ENCODE measurements at regions not wholly inside any gene's neighbourhood (a gene's known extent, or its start where the extent isn't known, plus 50 kb on each side); places are given as distances from the start of the nearest gene placed in this dataset.

DNA sequence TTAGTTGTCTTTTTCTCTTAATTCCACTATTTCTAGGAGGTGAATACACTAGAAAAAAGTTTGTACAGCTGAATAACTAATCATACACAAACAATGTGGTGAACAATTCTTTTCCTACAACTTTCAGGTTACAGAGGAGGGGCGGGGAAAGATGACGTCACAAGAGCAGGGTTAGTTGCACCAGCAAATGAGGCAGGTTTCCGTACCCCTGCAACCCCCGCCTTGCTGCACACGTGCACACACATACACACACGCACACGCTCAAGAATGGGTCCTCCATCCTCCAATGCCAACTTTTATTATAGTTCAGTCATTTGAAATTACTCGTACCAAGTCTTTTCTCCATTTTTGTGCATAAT lies 122.8 kb downstream of the ARL4C start:
- Histone ChIP-seq H3K4me3 (replicated peaks in 1 of 2; ENCODE audit: low read depth in 1 of 2, low read length in 2 of 2) (no peak overlapping the region), H3K9me2 (ENCODE audit: insufficient read depth) (no peaks in the 10 kb centered on the region), H3K4me1 (ENCODE audit: control insufficient read depth in 1 of 2, insufficient read depth in 2 of 2, low read length in 2 of 2) (peaks cover 8 to 39% of the 10 kb centered on the region in 2 experiments; a peak in 3 of 4 replicates), H3K9ac (ENCODE audit: low read length) (no peak overlapping the region), H3K79me2 (ENCODE audit: insufficient read depth, low read length) (no peaks in the 10 kb centered on the region), H3K36me3 (ENCODE audit: control insufficient read depth in 1 of 2, insufficient read depth in 2 of 2, low read length in 2 of 2) (no peaks in the 10 kb centered on the region), H3K27me3 (ENCODE audit: insufficient read depth, low read length) (no peaks in the 10 kb centered on the region; the same call in 1 of the 2 replicates), H2AFZ (ENCODE audit: low read depth, low read length, poor library complexity, severe bottlenecking) (no peak overlapping the region), H3K27ac (ENCODE audit: low read depth, low read length) (no peak overlapping the region), H3K4me2 (ENCODE audit: low read length) (no peak overlapping the region), H4K20me1 (ENCODE audit: insufficient read depth) (no peaks in the 10 kb centered on the region), H3K9me3 (ENCODE audit: control insufficient read depth in 1 of 2, insufficient read depth in 1 of 2, low read depth in 1 of 2, low read length in 2 of 2) (no peaks in the 10 kb centered on the region)
- BruUV-seq (replicated peaks): no TSS peak
- ChIA-PET CTCF (no interaction called here), RAD21 (ENCODE audit: low non-redundant PET in 1 of 2, low total read pairs in 2 of 2, uncharacterized antibody in 2 of 2, unreplicated experiment in 2 of 2) (no interaction called here), POLR2A (no interaction called here)
- intact Hi-C loops (cut with micrococcal nuclease): no loop called here
- TF ChIP-seq, protein P1, sequence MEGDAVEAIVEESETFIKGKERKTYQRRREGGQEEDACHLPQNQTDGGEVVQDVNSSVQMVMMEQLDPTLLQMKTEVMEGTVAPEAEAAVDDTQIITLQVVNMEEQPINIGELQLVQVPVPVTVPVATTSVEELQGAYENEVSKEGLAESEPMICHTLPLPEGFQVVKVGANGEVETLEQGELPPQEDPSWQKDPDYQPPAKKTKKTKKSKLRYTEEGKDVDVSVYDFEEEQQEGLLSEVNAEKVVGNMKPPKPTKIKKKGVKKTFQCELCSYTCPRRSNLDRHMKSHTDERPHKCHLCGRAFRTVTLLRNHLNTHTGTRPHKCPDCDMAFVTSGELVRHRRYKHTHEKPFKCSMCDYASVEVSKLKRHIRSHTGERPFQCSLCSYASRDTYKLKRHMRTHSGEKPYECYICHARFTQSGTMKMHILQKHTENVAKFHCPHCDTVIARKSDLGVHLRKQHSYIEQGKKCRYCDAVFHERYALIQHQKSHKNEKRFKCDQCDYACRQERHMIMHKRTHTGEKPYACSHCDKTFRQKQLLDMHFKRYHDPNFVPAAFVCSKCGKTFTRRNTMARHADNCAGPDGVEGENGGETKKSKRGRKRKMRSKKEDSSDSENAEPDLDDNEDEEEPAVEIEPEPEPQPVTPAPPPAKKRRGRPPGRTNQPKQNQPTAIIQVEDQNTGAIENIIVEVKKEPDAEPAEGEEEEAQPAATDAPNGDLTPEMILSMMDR (IDR thresholded peaks at IDR 0.05 in 2 of 3, conservative IDR thresholded peaks at IDR 0.05 in 1 of 3; ENCODE audit: borderline replicate concordance in 1 of 3, insufficient read depth in 1 of 3, low read depth in 2 of 3, low read length in 2 of 3): no peak
- no peak for TF ChIP-seq ZNF274 (IDR thresholded peaks at IDR 0.05; ENCODE audit: low read depth, low read length)
- TF ChIP-seq TCF7L2 (IDR thresholded peaks at IDR 0.05; ENCODE audit: borderline replicate concordance, extremely low read depth, insufficient read depth, insufficient read length): no peak
- TF ChIP-seq EZH2phosphoT487 (IDR thresholded peaks at IDR 0.05; ENCODE audit: borderline replicate concordance): no peak
- TF ChIP-seq ELF1 (IDR thresholded peaks at IDR 0.05; ENCODE audit: borderline replicate concordance, low read depth): no peak
- TF ChIP-seq SRF (IDR thresholded peaks at IDR 0.05; ENCODE audit: low read depth): no peak
- TF ChIP-seq, protein P2, sequence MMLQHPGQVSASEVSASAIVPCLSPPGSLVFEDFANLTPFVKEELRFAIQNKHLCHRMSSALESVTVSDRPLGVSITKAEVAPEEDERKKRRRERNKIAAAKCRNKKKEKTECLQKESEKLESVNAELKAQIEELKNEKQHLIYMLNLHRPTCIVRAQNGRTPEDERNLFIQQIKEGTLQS (IDR thresholded peaks at IDR 0.05): no peak
- TF ChIP-seq POLR2A (IDR thresholded peaks at IDR 0.05; ENCODE audit: borderline replicate concordance, extremely low read depth, insufficient read depth, insufficient read length): no peak
- TF ChIP-seq CEBPB (IDR thresholded peaks at IDR 0.05; ENCODE audit: low read depth): no peak
- no peak for TF ChIP-seq JUND (IDR thresholded peaks at IDR 0.05)
- no peak for TF ChIP-seq FOSL1 (IDR thresholded peaks at IDR 0.05; ENCODE audit: low read depth)
- no peak for TF ChIP-seq SP1 (IDR thresholded peaks at IDR 0.05; ENCODE audit: low read depth)
- TF ChIP-seq EGR1 (IDR thresholded peaks at IDR 0.05; ENCODE audit: low read depth): no peak
- TF ChIP-seq ZFX (IDR thresholded peaks at IDR 0.05): no peak
- TF ChIP-seq POLR2AphosphoS5 (IDR thresholded peaks at IDR 0.05; ENCODE audit: low read depth, low read length): no peak
- TF ChIP-seq SIN3A (IDR thresholded peaks at IDR 0.05; ENCODE audit: low read depth): no peak
- TF ChIP-seq YY1 (IDR thresholded peaks at IDR 0.05; ENCODE audit: extremely low read depth, insufficient replicate concordance, low read depth, low read length): no peak
- TF ChIP-seq, protein P3, sequence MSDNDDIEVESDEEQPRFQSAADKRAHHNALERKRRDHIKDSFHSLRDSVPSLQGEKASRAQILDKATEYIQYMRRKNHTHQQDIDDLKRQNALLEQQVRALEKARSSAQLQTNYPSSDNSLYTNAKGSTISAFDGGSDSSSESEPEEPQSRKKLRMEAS (IDR thresholded peaks at IDR 0.05): no peak
- no peak for TF ChIP-seq EZH2 (IDR thresholded peaks at IDR 0.05)
- TF ChIP-seq CBX3 (IDR thresholded peaks at IDR 0.05; ENCODE audit: low read depth): no peak
- DNase-seq (ENCODE audit: low read depth, low spot score) (no peak), ATAC-seq (no peak)

Data from HCT116 (cell line).